Neural cell (in vitro differentiated cells): ENCODE measurements at regions not wholly inside any gene's neighbourhood (a gene's known extent, or its start where the extent isn't known, plus 50 kb on each side); places are given as distances from the start of the nearest gene placed in this dataset.

Experiments
- H2AFZ ChIP-seq: fragments of 200-600, 300-800 bp; sonication (generic), shearing (Covaris generic); 2 replicates; pipeline ENCODE4 v1.6.0; 2014; ENCODE audit warnings: low read depth, mild to moderate bottlenecking, antibody characterized with exemption, low read length, moderate library complexity
- H3F3A ChIP-seq: fragments of 200-600 bp; shearing (Covaris generic); 2 replicates; pipeline ENCODE4 v1.6.1; 2016; ENCODE audit warnings: mild to moderate bottlenecking, moderate library complexity, mixed read lengths, antibody characterized with exemption, low read length; ENCODE audit not compliant: insufficient read depth, poor library complexity, severe bottlenecking
- H3K27ac ChIP-seq: fragments of 200-600, 300-800 bp; sonication (generic), shearing (Covaris generic); 2 replicates; pipeline ENCODE4 v1.5.1; 2014; ENCODE audit warnings: mild to moderate bottlenecking, low read length, moderate library complexity
- H3K27me3 ChIP-seq: fragments of 300-800, 200-600 bp; sonication (generic), shearing (Covaris generic); 2 replicates; pipeline ENCODE4 v1.6.0; 2014; ENCODE audit warnings: mild to moderate bottlenecking, low read depth, low read length, moderate library complexity; ENCODE audit not compliant: insufficient read depth
- H3K36me3 ChIP-seq: fragments of 300-800, 200-600 bp; sonication (generic), shearing (Covaris generic); 2 replicates; pipeline ENCODE4 v1.5.1; 2014; ENCODE audit warnings: mild to moderate bottlenecking, antibody characterized with exemption, low read length, moderate library complexity; ENCODE audit not compliant: insufficient read depth
- H3K4me2 ChIP-seq: fragments of 300-800, 200-600 bp; sonication (generic), shearing (Covaris generic); 2 replicates; pipeline ENCODE4 v1.6.0; 2014; ENCODE audit warnings: mild to moderate bottlenecking, low read length
- H3K4me3 ChIP-seq: fragments of 300-800, 200-600 bp; sonication (generic), shearing (Covaris generic); 2 replicates; pipeline ENCODE4 v1.5.1; 2014; ENCODE audit warnings: mild to moderate bottlenecking, low read length, moderate library complexity
- H3K79me2 ChIP-seq: fragments of 200-600 bp; shearing (Covaris generic); replicated peaks from 2 replicates; pipeline ENCODE4 v1.6.0; 2014; ENCODE audit warnings: mild to moderate bottlenecking, low read length, moderate library complexity; ENCODE audit not compliant: insufficient read depth
- H3K9ac ChIP-seq: fragments of 300-800, 200-600 bp; sonication (generic), shearing (Covaris generic); 2 replicates; pipeline ENCODE4 v1.6.1; 2016; ENCODE audit warnings: mild to moderate bottlenecking, low read length, mixed read lengths
- H3K9me2 ChIP-seq: fragments of 200-600 bp; shearing (Covaris generic); 2 replicates; pipeline ENCODE4 v1.6.1; 2016; ENCODE audit warnings: mild to moderate bottlenecking, low read length, mixed read lengths; ENCODE audit not compliant: insufficient read depth
- H3K9me3 ChIP-seq: fragments of 200-600, 300-800 bp; sonication (generic), shearing (Covaris generic); 2 replicates; pipeline ENCODE4 v1.6.1; 2016; ENCODE audit warnings: mild to moderate bottlenecking, mixed run types, low read length, moderate library complexity, mixed read lengths
- H4K20me1 ChIP-seq: fragments of 200-600 bp; shearing (Covaris generic); 2 replicates; pipeline ENCODE4 v1.6.1; 2016; ENCODE audit warnings: mild to moderate bottlenecking, mixed run types; ENCODE audit not compliant: insufficient read depth
- CTCF ChIP-seq: fragments of 450-650 bp; IDR thresholded peaks from 2 replicates; pipeline ENCODE4 v1.5.1; 2014; ENCODE audit warnings: antibody characterized with exemption, mild to moderate bottlenecking, moderate library complexity; ENCODE audit not compliant: poor library complexity, severe bottlenecking
- EP300 ChIP-seq: fragments of 450-650 bp; conservative IDR thresholded peaks from 2 replicates; pipeline ENCODE4 v1.6.1; 2014; ENCODE audit warnings: antibody characterized with exemption, mild to moderate bottlenecking, moderate library complexity; ENCODE audit not compliant: poor library complexity, severe bottlenecking
- EZH2 ChIP-seq: fragments of 200-600, 300-800 bp; shearing (Covaris generic), sonication (generic); IDR thresholded peaks from 2 replicates; pipeline ENCODE4 v1.6.1; 2014; ENCODE audit warnings: antibody characterized with exemption, low read length, borderline replicate concordance, mild to moderate bottlenecking; ENCODE audit not compliant: insufficient read depth, poor library complexity, severe bottlenecking
- MXI1 ChIP-seq: fragments of 450-650 bp; conservative IDR thresholded peaks from 2 replicates; pipeline ENCODE4 v1.6.1; 2014; ENCODE audit warnings: antibody characterized with exemption, mild to moderate bottlenecking; ENCODE audit not compliant: poor library complexity, severe bottlenecking
- POLR2AphosphoS5 ChIP-seq: IDR thresholded peaks from 2 replicates; pipeline ENCODE4 v1.6.1; 2012
- RAD21 ChIP-seq: fragments of 450-650 bp; conservative IDR thresholded peaks from 2 replicates; pipeline ENCODE4 v1.6.1; 2014; ENCODE audit warnings: antibody characterized with exemption, mild to moderate bottlenecking, moderate library complexity
- SMC3 ChIP-seq: fragments of 450-650 bp; conservative IDR thresholded peaks from 2 replicates; pipeline ENCODE4 v1.6.1; 2014; ENCODE audit warnings: antibody characterized with exemption, mild to moderate bottlenecking, moderate library complexity; ENCODE audit not compliant: poor library complexity
- TAF1 ChIP-seq: IDR thresholded peaks from 2 replicates; pipeline ENCODE4 v1.6.1; 2012; ENCODE audit warnings: low read depth
- TF ChIP-seq, protein P1 (sequence below): IDR thresholded peaks from 2 replicates; pipeline ENCODE4 v1.6.1; 2012; ENCODE audit warnings: borderline replicate concordance

- no peak overlapping the region for H3K4me2 ChIP-seq
- H3K27me3 ChIP-seq, result no peaks in the 10 kb centered on the region
- TF ChIP-seq TAF1, result no peak
- no peak for TF ChIP-seq SMC3
- TF ChIP-seq MXI1, result no peak
- no peak for TF ChIP-seq EZH2
- no peak for TF ChIP-seq EP300
- TF ChIP-seq, protein P1, sequence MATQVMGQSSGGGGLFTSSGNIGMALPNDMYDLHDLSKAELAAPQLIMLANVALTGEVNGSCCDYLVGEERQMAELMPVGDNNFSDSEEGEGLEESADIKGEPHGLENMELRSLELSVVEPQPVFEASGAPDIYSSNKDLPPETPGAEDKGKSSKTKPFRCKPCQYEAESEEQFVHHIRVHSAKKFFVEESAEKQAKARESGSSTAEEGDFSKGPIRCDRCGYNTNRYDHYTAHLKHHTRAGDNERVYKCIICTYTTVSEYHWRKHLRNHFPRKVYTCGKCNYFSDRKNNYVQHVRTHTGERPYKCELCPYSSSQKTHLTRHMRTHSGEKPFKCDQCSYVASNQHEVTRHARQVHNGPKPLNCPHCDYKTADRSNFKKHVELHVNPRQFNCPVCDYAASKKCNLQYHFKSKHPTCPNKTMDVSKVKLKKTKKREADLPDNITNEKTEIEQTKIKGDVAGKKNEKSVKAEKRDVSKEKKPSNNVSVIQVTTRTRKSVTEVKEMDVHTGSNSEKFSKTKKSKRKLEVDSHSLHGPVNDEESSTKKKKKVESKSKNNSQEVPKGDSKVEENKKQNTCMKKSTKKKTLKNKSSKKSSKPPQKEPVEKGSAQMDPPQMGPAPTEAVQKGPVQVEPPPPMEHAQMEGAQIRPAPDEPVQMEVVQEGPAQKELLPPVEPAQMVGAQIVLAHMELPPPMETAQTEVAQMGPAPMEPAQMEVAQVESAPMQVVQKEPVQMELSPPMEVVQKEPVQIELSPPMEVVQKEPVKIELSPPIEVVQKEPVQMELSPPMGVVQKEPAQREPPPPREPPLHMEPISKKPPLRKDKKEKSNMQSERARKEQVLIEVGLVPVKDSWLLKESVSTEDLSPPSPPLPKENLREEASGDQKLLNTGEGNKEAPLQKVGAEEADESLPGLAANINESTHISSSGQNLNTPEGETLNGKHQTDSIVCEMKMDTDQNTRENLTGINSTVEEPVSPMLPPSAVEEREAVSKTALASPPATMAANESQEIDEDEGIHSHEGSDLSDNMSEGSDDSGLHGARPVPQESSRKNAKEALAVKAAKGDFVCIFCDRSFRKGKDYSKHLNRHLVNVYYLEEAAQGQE, result no peak
- no peak for TF ChIP-seq RAD21
- TF ChIP-seq CTCF, result no peak
- no peak for TF ChIP-seq POLR2AphosphoS5
- no peak overlapping the region for H3K4me3 ChIP-seq
- H3K9ac ChIP-seq, result no peak overlapping the region
- no peaks in the 10 kb centered on the region for H3K9me2 ChIP-seq
- no peak overlapping the region for H2AFZ ChIP-seq
- H4K20me1 ChIP-seq, result no peaks in the 10 kb centered on the region
- no peaks in the 10 kb centered on the region for H3K36me3 ChIP-seq
- no peaks in the 10 kb centered on the region for H3F3A ChIP-seq
- no peak overlapping the region for H3K27ac ChIP-seq
- no peaks in the 10 kb centered on the region for H3K9me3 ChIP-seq
- H3K79me2 ChIP-seq, result no peaks in the 10 kb centered on the region
These were observed 712.1 kb upstream of the IGFBP3 start for GRCh38 chr7:46633200-46633599.

DNA sequence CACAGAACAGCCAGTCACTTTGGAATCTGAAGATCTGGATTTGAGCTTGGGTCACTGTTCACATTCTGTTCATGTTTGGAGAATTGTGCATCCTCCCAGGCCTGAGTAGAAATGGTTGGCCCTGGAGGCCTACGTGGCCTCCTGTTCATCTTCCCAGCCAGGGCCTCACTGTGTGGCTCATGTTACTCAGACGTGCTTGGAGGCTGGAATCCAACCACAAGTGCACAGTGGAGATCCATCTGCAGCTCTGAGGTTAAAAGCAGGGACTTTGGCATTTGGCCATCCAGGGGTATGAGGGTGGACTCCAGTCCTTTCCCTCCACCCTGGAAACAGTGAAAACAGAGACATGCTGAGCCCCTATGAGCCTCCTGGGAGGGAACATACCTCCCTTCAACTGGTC lies 709.0 kb upstream of the IGFBP3 start:
- Histone ChIP-seq H2AFZ (no peak overlapping the region), H3K4me2 (no peak overlapping the region), H3K79me2 (no peaks in the 10 kb centered on the region), H3K9me2 (no peaks in the 10 kb centered on the region), H3F3A (no peaks in the 10 kb centered on the region), H3K27ac (no peak overlapping the region), H3K9me3 (no peaks in the 10 kb centered on the region), H3K27me3 (no peaks in the 10 kb centered on the region), H4K20me1 (no peaks in the 10 kb centered on the region), H3K9ac (no peak overlapping the region), H3K4me3 (no peak overlapping the region), H3K36me3 (no peaks in the 10 kb centered on the region)
- TF ChIP-seq EP300 (no peak), MXI1 (no peak), POLR2AphosphoS5 (no peak), RAD21 (no peak), TAF1 (no peak), SMC3 (no peak), CTCF (no peak), EZH2 (no peak)
- TF ChIP-seq, protein P1, result no peak
